T-cell (primary cell): ENCODE measurements at regions not wholly inside any gene's neighbourhood (a gene's known extent, or its start where the extent isn't known, plus 50 kb on each side); places are given as distances from the start of the nearest gene placed in this dataset.

Source experiments
- ATAC-seq, 4 experiments: fragments of 200-7000 bp in 3 of 4; fragments of 150-1000 bp in 1 of 4; cut with Tn5 transposase; replicated peaks in 1 of 4; 1 replicate in 3 of 4; 2 replicates in 1 of 4; pipeline ENCODE4 v1.10.0; 2021; ENCODE audit warnings: moderate library complexity in 3 of 4, mild to moderate bottlenecking in 2 of 4, moderate number of reproducible peaks in 1 of 4
- CTCF ChIA-PET, 2 donors: fragments of 300-600 bp; sonication (Branson Sonifier 250); formaldehyde crosslinking; loops; one replicate each; lab custom pipeline; 2022; ENCODE audit warnings: antibody characterized with exemption in 2 of 2; lab: Charles Lee
- POLR2A ChIA-PET, 2 donors: fragments of 300-600 bp; sonication (Branson Sonifier 250); formaldehyde crosslinking; loops; one replicate each; lab custom pipeline; 2022; ENCODE audit warnings: antibody characterized with exemption in 2 of 2; lab: Charles Lee
- DNase-seq, 35 experiments: peaks; one replicate each; pipeline versions ENCODE4 v3.0.0 to v3.0.0-alpha.2; 2013 to 2023
- H3K27ac ChIP-seq: one replicate; pipeline ENCODE4 v1.5.1; 2013; ENCODE audit warnings: low read length
- H3K27me3 ChIP-seq, 2 experiments: replicated peaks in 1 of 2; 1 replicate in 1 of 2; 2 replicates in 1 of 2; pipeline versions ENCODE4 v1.6.1 to v1.7.0; 2013; ENCODE audit warnings: low read length in 1 of 2, mixed read lengths in 1 of 2; ENCODE audit not compliant: control insufficient read depth in 2 of 2, insufficient read depth in 2 of 2; ENCODE audit errors: extremely low read depth in 1 of 2
- H3K36me3 ChIP-seq, 2 donors: 1 replicate in 1 of 2; 2 replicates in 1 of 2; pipeline versions ENCODE4 v1.6.1 to v1.7.0; 2013; ENCODE audit warnings: low read length in 1 of 2; ENCODE audit not compliant: control insufficient read depth in 2 of 2, insufficient read depth in 1 of 2; ENCODE audit errors: extremely low read depth in 1 of 2
- H3K4me1 ChIP-seq, 2 experiments: 1 replicate in 1 of 2; 2 replicates in 1 of 2; pipeline versions ENCODE4 v1.6.1 to v1.7.0; 2013; ENCODE audit warnings: low read length in 2 of 2, mixed read lengths in 1 of 2; ENCODE audit not compliant: insufficient read depth in 2 of 2, control insufficient read depth in 1 of 2; ENCODE audit errors: extremely low read depth in 1 of 2
- H3K4me3 ChIP-seq, 2 donors: 1 replicate in 1 of 2; 2 replicates in 1 of 2; pipeline versions ENCODE4 v1.5.1 to v1.7.0; 2013; ENCODE audit warnings: mild to moderate bottlenecking in 2 of 2, low read length in 1 of 2, moderate library complexity in 1 of 2; ENCODE audit not compliant: control insufficient read depth in 1 of 2; ENCODE audit errors: extremely low read depth in 1 of 2
- H3K9me3 ChIP-seq: 2 replicates; pipeline ENCODE4 v1.7.0; 2013
- H3K27ac Mint-ChIP-seq, 2 donors: one replicate each; pipeline ENCODE4 v1.8.0; 2020 to 2021; ENCODE audit warnings: mild to moderate bottlenecking in 2 of 2, mixed read lengths in 2 of 2
- H3K27me3 Mint-ChIP-seq, 2 donors: one replicate each; pipeline ENCODE4 v1.8.0; 2021 to 2022; ENCODE audit warnings: mixed read lengths in 2 of 2
- H3K36me3 Mint-ChIP-seq: one replicate; pipeline ENCODE4 v1.8.0; 2021; ENCODE audit warnings: mixed read lengths
- H3K4me1 Mint-ChIP-seq, 3 donors: one replicate each; pipeline ENCODE4 v1.8.0; 2020 to 2022; ENCODE audit warnings: mixed read lengths in 3 of 3, mild to moderate bottlenecking in 1 of 3
- H3K4me3 Mint-ChIP-seq, 3 donors: one replicate each; pipeline ENCODE4 v1.8.0; 2020 to 2022; ENCODE audit warnings: mild to moderate bottlenecking in 3 of 3, mixed read lengths in 3 of 3, moderate library complexity in 3 of 3
- H3K9me3 Mint-ChIP-seq, 3 donors: one replicate each; pipeline ENCODE4 v1.8.0; 2020 to 2022; ENCODE audit warnings: mixed read lengths in 3 of 3
- WGBS: methylation state at CpG from one replicate; pipeline ENCODE4 v1.1.5; 2013; ENCODE audit warnings: missing lambda C conversion rate; ENCODE audit not compliant: insufficient coverage; 5-methylcytosine and 5-hydroxymethylcytosine counted together

DNA sequence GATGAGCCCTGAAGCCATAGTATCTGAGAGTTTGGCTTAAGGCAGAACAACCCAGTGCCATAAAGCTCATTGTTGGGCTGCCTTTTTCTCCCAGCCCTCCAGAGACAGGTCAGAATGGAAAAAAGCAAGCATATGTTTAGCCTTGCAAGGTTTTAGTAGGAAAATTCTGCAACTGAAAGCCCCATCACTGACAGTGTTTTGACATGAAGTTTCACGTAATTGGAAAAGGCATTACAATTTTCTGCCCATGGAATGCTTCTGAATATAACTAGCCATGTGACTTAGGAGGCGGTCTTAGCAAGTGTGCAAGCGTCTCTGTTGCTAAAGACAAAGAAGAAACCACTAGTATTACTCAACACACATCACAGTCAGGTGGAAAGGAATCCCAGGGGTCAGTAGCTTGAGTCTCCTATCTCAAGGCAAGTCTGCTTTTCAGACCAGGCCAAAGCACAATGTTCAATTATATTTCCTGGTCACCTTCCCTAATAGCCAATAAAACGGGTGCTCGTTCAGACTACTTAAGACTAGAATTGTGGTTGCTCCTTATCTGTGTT is 117.6 kb downstream of the CARTPT start:
- Histone ChIP-seq H3K4me3 (no peak overlapping the region), H3K27ac (no peak overlapping the region), H3K4me1 (no peaks in the 10 kb centered on the region), H3K27me3 (no peaks in the 10 kb centered on the region), H3K9me3 (no peaks in the 10 kb centered on the region), H3K36me3 (no peaks in the 10 kb centered on the region)
- WGBS = 95% methylated on average over 3 of the region's 5 CpGs
- Mint-ChIP-seq H3K9me3 (no peaks in the 10 kb centered on the region), H3K27me3 (peaks cover 0 to 10% of the 10 kb centered on the region in 2 donors), H3K4me1 (no peaks in the 10 kb centered on the region), H3K36me3 (no peaks in the 10 kb centered on the region), H3K4me3 (no peak overlapping the region), H3K27ac (no peak overlapping the region)
- DNase-seq (no peak), ATAC-seq (no peak)
- ChIA-PET POLR2A (no interaction called here), CTCF (interaction anchor here in 1 of 2 donors (0.6 kb wide), 1 partner anchor 169 kb away, joined by 7 read pairs; no protein-coding TSS in a partner anchor)

DNA sequence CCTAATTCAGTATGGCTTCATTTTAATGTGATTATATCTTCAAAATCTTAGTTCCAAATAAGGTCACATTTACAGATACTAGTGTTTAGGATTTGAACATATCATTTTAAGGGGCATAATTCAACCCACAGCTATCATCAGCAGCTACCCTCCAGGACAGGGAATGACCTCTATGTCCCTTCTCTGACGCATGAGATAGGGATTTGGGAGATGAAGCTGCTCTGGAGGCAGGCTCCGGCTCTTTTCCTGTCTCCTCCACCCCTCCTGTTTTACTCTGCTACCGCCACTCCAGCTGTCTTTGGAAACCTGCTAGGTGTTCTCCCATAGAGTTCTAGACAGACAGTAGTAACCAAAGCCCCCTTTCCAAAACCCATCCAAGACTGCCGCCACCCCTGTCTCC is 119.2 kb downstream of the CARTPT start:
- H3K36me3 ChIP-seq = no peaks in the 10 kb centered on the region
- ChIA-PET POLR2A (no interaction called here), CTCF (no interaction called here)
- H3K9me3 Mint-ChIP-seq = no peaks in the 10 kb centered on the region
- ATAC-seq = no peak
- no peaks in the 10 kb centered on the region for H3K27me3 ChIP-seq
- DNase-seq = no peak
- no peak overlapping the region for H3K27ac ChIP-seq
- H3K4me1 Mint-ChIP-seq = no peaks in the 10 kb centered on the region
- no peak overlapping the region for H3K27ac Mint-ChIP-seq
- 87% methylated on average over 3 of the region's 4 CpGs for WGBS
- H3K36me3 Mint-ChIP-seq = no peaks in the 10 kb centered on the region
- H3K27me3 Mint-ChIP-seq = peaks cover 0 to 10% of the 10 kb centered on the region in 2 donors
- no peaks in the 10 kb centered on the region for H3K9me3 ChIP-seq
- H3K4me3 Mint-ChIP-seq = no peak overlapping the region
- H3K4me3 ChIP-seq = no peak overlapping the region
- H3K4me1 ChIP-seq = no peaks in the 10 kb centered on the region

DNA sequence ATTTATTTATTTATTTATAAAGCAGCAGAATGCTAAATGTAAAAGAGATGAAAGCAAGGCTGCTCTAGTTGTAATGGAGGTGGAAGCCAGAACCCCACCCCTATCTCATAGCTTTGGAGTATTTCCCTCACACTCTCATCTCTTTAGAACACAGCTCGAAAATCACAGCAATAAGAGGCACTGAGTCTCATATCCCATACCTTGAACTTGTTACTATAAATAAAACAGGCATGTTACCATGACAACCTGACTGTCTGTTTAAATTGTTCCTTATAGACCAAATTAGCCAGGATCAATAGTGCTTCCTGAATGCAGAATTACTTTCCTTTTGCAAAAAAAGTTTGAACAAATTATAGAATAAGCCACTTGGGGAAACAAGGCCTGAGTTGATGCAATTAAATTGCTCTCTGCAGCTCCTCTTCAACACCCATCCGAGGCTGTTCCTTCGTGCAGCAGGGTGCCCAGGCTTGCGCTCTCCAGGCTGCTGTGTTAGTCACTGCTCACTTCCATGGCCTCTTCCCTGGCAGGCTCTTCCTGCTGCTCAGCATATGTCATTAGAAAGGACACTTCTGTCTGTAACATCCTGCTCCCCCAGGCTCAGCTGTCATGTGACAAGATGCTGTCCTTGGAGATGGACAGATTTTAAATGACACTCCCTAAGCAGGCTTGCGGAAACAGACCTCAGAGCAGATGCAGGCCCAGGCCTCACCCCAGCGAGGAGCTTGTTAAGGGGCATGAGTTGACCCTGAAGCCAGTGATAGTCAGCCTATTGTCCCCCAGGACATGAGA is 120.2 kb downstream of the CARTPT start:
- no peaks in the 10 kb centered on the region for H3K9me3 ChIP-seq
- no peak for DNase-seq
- Mint-ChIP-seq H3K4me3 (no peak overlapping the region), H3K27ac (no peak overlapping the region), H3K36me3 (no peaks in the 10 kb centered on the region), H3K4me1 (no peaks in the 10 kb centered on the region), H3K27me3 (peaks cover 0 to 10% of the 10 kb centered on the region in 2 donors), H3K9me3 (no peaks in the 10 kb centered on the region)
- 80% methylated on average over 1 of the region's 6 CpGs for WGBS
- H3K36me3 ChIP-seq = no peaks in the 10 kb centered on the region
- ChIA-PET CTCF (interaction anchor here in 1 of 2 donors (0.5 kb wide), 1 partner anchor 192 kb away, joined by 3 read pairs; no protein-coding TSS in a partner anchor), POLR2A (no interaction called here)
- H3K4me3 ChIP-seq = no peak overlapping the region
- no peaks in the 10 kb centered on the region for H3K27me3 ChIP-seq
- H3K4me1 ChIP-seq = no peaks in the 10 kb centered on the region
- H3K27ac ChIP-seq = no peak overlapping the region
- ATAC-seq = no peak

DNA sequence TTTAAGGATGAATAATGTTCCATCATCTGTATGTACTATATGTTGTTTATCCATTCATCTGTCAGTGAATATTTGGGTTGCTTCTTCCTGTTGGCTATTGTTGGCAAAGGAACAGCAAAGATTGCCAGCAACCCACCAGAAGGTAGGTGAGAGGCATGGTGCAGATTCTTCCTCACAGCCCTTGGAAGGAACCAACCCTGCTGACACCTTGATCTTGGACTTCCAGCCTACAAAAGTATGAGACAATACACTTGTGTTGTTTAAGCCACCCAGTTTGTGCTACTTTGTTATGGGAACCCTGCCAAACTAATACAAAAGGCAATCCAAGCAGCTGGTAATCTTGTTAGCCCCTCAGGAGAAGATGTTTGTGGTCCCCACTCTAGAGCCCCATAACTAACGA is 122.0 kb downstream of the CARTPT start:
- H3K27ac ChIP-seq = no peak overlapping the region
- no peaks in the 10 kb centered on the region for H3K36me3 ChIP-seq
- no peaks in the 10 kb centered on the region for H3K4me1 ChIP-seq
- WGBS = no CpG with 5 or more reads among the region's 1 CpG
- Mint-ChIP-seq H3K27me3 (peaks cover 0 to 6% of the 10 kb centered on the region in 2 donors), H3K9me3 (no peaks in the 10 kb centered on the region), H3K27ac (no peak overlapping the region), H3K4me1 (no peaks in the 10 kb centered on the region), H3K36me3 (no peaks in the 10 kb centered on the region), H3K4me3 (no peak overlapping the region)
- no peak for DNase-seq
- POLR2A ChIA-PET = no interaction called here
- no peak overlapping the region for H3K4me3 ChIP-seq
- ATAC-seq = no peak
- no peaks in the 10 kb centered on the region for H3K9me3 ChIP-seq
- H3K27me3 ChIP-seq = no peaks in the 10 kb centered on the region
- CTCF ChIA-PET = no interaction called here

DNA sequence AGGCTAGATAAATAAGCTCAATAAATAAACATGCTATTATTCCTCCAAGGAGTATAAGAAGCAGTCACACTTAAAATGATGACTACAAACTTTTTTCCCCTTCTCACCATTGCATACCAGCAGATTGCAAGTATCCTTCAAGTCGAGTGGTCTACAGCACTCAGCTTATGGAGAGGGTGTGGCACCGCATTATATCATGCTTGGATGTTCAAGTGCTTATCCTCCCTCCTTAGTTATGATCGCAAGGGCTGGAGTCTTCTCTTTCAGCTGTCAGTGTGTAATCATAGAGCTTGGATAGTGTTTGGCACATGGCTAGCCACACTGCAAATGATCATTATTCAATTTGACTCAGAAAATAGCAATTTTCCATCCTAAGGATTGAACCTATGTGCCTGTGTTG is 124.0 kb downstream of the CARTPT start:
- ChIA-PET POLR2A (no interaction called here), CTCF (no interaction called here)
- H3K4me1 ChIP-seq = no peaks in the 10 kb centered on the region
- no peak for ATAC-seq
- Mint-ChIP-seq H3K9me3 (no peaks in the 10 kb centered on the region), H3K4me1 (no peaks in the 10 kb centered on the region), H3K27me3 (peaks cover 0 to 6% of the 10 kb centered on the region in 2 donors), H3K4me3 (no peak overlapping the region), H3K36me3 (no peaks in the 10 kb centered on the region), H3K27ac (no peak overlapping the region)
- 40% methylated on average over 1 of the region's 3 CpGs for WGBS
- H3K36me3 ChIP-seq = no peaks in the 10 kb centered on the region
- H3K4me3 ChIP-seq = no peak overlapping the region
- no peak for DNase-seq
- no peak overlapping the region for H3K27ac ChIP-seq
- no peaks in the 10 kb centered on the region for H3K9me3 ChIP-seq
- H3K27me3 ChIP-seq = no peaks in the 10 kb centered on the region

DNA sequence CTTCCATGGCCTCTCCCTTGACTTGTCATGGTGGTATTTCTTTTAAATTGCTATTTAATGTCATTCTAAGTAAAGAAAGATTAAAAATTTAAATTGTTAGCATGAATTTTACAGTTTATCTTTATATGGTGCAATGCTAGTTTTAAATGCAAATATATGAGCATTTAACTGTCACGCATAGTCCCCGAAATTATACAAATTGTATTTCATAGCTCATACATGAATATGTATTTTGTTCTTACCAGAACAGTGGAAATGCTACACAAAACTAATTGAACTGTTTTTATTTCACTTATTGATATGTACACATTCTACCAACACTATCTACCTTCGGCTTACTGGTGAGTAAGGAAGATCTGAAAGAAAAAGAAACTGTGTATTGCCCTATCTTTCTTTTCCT is 125.8 kb downstream of the CARTPT start:
- ChIA-PET CTCF (no interaction called here), POLR2A (no interaction called here)
- Mint-ChIP-seq H3K9me3 (peaks cover 6 to 8% (median 7%) of the 10 kb centered on the region in 3 donors), H3K27me3 (peaks cover 6% of the 10 kb centered on the region in 2 donors), H3K4me1 (no peaks in the 10 kb centered on the region), H3K36me3 (peaks cover 6% of the 10 kb centered on the region), H3K4me3 (no peak overlapping the region), H3K27ac (no peak overlapping the region)
- Histone ChIP-seq H3K4me1 (no peaks in the 10 kb centered on the region), H3K27me3 (no peaks in the 10 kb centered on the region), H3K36me3 (no peaks in the 10 kb centered on the region), H3K9me3 (peaks cover 2% of the 10 kb centered on the region), H3K27ac (no peak overlapping the region), H3K4me3 (no peak overlapping the region)
- DNase-seq = no peak
- no CpG with 5 or more reads among the region's 3 CpGs for WGBS
- no peak for ATAC-seq
